Transverse colon (tissue), 4 donors: ENCODE measurements at regions not wholly inside any gene's neighbourhood (a gene's known extent, or its start where the extent isn't known, plus 50 kb on each side); places are given as distances from the start of the nearest gene placed in this dataset.

Experiments
- DNase-seq: peaks from one replicate; pipeline ENCODE4 v3.0.0-alpha.2; 2019
- H3K27ac ChIP-seq, 4 donors: fragments of 200-600 bp; sonication (generic); 2 replicates each; pipeline ENCODE4 v1.5.1; 2016 to 2018; ENCODE audit warnings: inconsistent platforms in 4 of 4
- H3K27me3 ChIP-seq: fragments of 200-600 bp; sonication (generic); 2 replicates; pipeline ENCODE4 v1.5.1; 2017; ENCODE audit warnings: inconsistent platforms
- H3K36me3 ChIP-seq, 4 donors: fragments of 200-600 bp; sonication (generic); 2 replicates each; pipeline ENCODE4 v1.5.1; 2017 to 2019; ENCODE audit warnings: inconsistent platforms in 4 of 4
- H3K4me1 ChIP-seq, 4 donors: fragments of 200-600 bp; sonication (generic); 2 replicates each; pipeline ENCODE4 v1.5.1; 2017 to 2020; ENCODE audit warnings: inconsistent platforms in 4 of 4
- H3K4me3 ChIP-seq, 4 donors: fragments of 200-600 bp; sonication (generic); 1 replicate in 1 of 4; 2 replicates in 3 of 4; pipeline versions ENCODE4 v1.5.1 to v1.6.1; 2017 to 2019; ENCODE audit warnings: inconsistent platforms in 4 of 4
- H3K9me3 ChIP-seq, 2 donors: fragments of 200-600 bp; sonication (generic); 2 replicates each; pipeline ENCODE4 v1.5.1; 2017 to 2019; ENCODE audit warnings: inconsistent platforms in 2 of 2
- CTCF ChIP-seq, 5 experiments: fragments of 200-600 bp in 3 of 5; fragments of 450-650 bp in 2 of 5; sonication (generic) in 3 of 5; IDR thresholded peaks; 1 replicate in 2 of 5; 2 replicates in 3 of 5; pipeline ENCODE4 v1.5.1; 2016 to 2017; ENCODE audit warnings: antibody characterized with exemption in 5 of 5, inconsistent platforms in 3 of 5, mild to moderate bottlenecking in 2 of 5, moderate library complexity in 1 of 5
- EP300 ChIP-seq: sonication (generic); formaldehyde crosslinking; IDR thresholded peaks from one replicate; pipeline ENCODE4 v1.6.1; 2017; ENCODE audit warnings: antibody characterized with exemption, low read depth
- POLR2A ChIP-seq: fragments of 450-650 bp; IDR thresholded peaks from one replicate; pipeline ENCODE4 v1.6.1; 2016; ENCODE audit warnings: antibody characterized with exemption, mild to moderate bottlenecking, moderate library complexity
- POLR2AphosphoS5 ChIP-seq, 3 donors: sonication (generic); formaldehyde crosslinking; IDR thresholded peaks; one replicate each; pipeline ENCODE4 v1.6.1; 2016; ENCODE audit warnings: antibody characterized with exemption in 3 of 3
- WGBS, 2 donors: methylation state at CpG; one replicate each; pipeline ENCODE4 v1.1.5; 2018; ENCODE audit warnings: low coverage in 1 of 2; 5-methylcytosine and 5-hydroxymethylcytosine counted together
- in situ Hi-C, 4 donors: fragments of 200-750 bp; cut with MboI; loops; one replicate each; pipeline versions ENCODE4 v1.15.0 to v1.15.1; 2017; ENCODE audit warnings: low sequenced_read_pairs in 3 of 4, low pct_ligation_motif_present in 1 of 4, low pct_unique_long_range_greater_than_20kb in 1 of 4
- intact Hi-C: fragments of 100-400 bp; cut with DNase I; formaldehyde crosslinking; loops from one replicate; pipeline ENCODE4 v1.15.1; 2023; ENCODE audit warnings: low total_unique reads

DNA sequence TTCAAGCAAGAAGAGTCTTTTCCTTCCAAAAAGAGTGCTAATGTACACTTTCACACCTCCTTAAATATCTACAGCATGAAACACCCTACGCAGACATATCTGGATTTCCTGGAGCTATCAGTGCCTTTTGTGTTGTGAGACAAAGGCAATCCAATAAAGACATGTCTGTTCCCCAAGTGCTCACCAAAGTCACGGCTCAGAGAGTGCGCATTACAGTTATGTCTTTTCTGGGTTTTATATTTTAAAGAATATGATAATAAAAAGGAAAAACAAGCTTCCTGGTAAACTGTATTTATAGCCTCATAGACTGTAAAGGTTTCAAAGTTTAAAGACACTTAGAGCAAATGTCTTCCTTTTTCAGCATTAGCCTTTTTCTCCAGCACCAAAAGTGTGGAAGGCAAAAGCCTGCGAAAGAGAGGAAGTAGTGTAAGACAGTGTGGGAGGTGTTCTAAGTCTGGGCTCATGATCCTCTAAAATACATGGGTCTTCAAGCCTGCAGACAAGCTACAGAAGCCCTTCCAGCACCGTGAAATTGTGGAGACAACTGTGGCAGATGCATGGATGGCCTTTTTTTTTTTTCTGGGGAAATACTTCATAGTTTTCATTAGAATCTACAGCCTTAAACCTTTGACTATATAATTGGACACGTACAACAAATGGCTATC lies 135.0 kb upstream of the SLC35B3 start:
- no peaks in the 10 kb centered on the region for H3K9me3 ChIP-seq
- H3K27me3 ChIP-seq = no peaks in the 10 kb centered on the region
- H3K4me1 ChIP-seq = no peaks in the 10 kb centered on the region
- no peak overlapping the region for H3K27ac ChIP-seq
- intact Hi-C loops = no loop called here
- TF ChIP-seq POLR2A (no peak), CTCF (IDR thresholded peaks at IDR 0.05) (no peak), EP300 (no peak), POLR2AphosphoS5 (IDR thresholded peaks at IDR 0.05) (no peak)
- in situ Hi-C loops = no loop called here
- DNase-seq = no peak
- no peaks in the 10 kb centered on the region for H3K36me3 ChIP-seq
- WGBS, 2 donors = 54 to 69% methylated on average over 5 to 6 of the region's 6 CpGs
- H3K4me3 ChIP-seq = no peak overlapping the region

DNA sequence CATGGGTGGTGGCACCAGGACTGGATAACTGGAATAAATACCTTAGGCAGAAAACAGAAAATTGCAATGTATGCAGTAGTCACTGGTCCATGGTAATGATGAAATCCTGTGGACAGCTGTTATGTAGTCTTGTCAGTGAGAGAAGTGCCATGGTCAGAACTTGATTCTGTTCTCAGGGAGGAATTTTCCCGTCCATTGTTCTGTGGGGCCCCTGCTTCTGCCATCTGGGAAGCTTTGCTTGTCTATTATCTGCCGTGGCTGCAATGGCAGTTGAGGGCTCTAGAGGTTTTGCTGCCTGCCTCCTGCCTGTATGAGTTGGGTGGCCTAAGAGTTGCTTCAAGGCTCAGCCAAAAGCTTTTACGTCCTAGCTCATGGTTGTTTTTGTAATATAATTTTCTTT lies 126.8 kb upstream of the SLC35B3 start:
- Histone ChIP-seq H3K36me3 (no peaks in the 10 kb centered on the region), H3K9me3 (no peaks in the 10 kb centered on the region), H3K4me3 (no peak overlapping the region), H3K27ac (no peak overlapping the region), H3K27me3 (no peaks in the 10 kb centered on the region), H3K4me1 (no peaks in the 10 kb centered on the region)
- no peak for DNase-seq
- WGBS, 2 donors = 71 to 89% methylated on average over 1 to 3 of the region's 3 CpGs
- in situ Hi-C loops (no loop called here), intact Hi-C loops (no loop called here)
- no peak for TF ChIP-seq POLR2AphosphoS5 (IDR thresholded peaks at IDR 0.05)
- TF ChIP-seq EP300 = no peak
- no peak for TF ChIP-seq POLR2A
- TF ChIP-seq CTCF (IDR thresholded peaks at IDR 0.05) = no peak

DNA sequence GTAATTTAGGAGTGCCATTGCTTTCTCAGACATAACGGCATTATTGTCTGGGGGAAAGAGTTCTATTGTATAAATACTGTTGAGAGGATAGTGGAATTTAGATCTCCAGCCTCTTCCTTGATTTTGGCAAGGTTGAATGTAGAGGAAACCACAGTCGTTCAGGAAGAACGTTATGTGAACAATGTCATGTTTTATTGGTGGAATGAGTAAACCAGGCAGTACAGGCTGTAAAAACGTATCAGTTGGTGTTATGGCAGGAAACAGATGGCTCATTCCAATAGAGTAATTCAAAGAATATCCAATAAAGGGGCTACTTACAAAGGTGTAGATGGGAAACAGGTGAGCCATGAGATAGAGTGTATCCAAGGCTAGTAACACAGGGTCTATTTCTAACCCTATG lies 123.6 kb upstream of the SLC35B3 start:
- Histone ChIP-seq H3K27ac (no peak overlapping the region), H3K9me3 (no peaks in the 10 kb centered on the region), H3K4me1 (peaks cover 0 to 9% (median 3%) of the 10 kb centered on the region in 4 donors), H3K27me3 (no peaks in the 10 kb centered on the region), H3K36me3 (no peaks in the 10 kb centered on the region), H3K4me3 (no peak overlapping the region)
- in situ Hi-C loops (no loop called here), intact Hi-C loops (no loop called here)
- no peak for DNase-seq
- TF ChIP-seq POLR2AphosphoS5 (IDR thresholded peaks at IDR 0.05) (no peak), EP300 (no peak), CTCF (IDR thresholded peaks at IDR 0.05) (no peak), POLR2A (no peak)
- WGBS, 2 donors = 14 to 18% methylated on average over 2 to 4 of the region's 4 CpGs

DNA sequence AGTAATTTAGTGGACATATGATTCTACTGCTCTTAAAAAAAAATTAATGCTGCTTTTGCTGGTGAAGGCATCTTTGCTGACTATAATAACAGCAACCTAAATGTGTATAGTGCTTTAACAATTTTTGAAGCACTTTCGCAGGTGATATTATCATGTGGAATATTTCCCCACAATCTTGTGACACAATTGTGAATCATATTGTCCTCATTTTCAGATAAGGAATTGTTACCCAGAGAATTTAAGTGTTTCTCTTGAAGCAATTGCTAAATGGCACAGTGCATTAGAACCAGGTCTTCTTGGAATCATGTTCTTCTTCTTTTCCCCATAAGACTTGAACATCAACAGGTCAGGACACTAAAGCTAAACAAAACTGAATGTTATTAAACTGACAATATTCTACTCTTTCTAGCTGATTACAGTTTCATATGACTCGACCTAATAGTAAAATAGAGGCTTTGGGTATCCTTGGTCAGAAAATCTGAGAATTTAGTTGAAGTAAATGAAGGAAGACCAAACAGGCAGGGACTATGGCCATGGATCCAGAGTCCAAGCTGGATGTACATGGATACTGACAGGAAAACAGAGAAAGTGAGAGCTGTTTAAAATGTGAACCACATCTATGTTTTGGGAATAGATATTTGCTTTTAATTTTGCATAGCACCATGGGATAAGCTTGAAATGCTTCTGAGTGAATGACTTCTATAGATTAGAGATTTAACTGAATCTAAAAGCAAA lies 121.8 kb upstream of the SLC35B3 start:
- DNase-seq = no peak
- H3K9me3 ChIP-seq = no peaks in the 10 kb centered on the region
- H3K27me3 ChIP-seq = no peaks in the 10 kb centered on the region
- no peaks in the 10 kb centered on the region for H3K36me3 ChIP-seq
- no peak overlapping the region for H3K4me3 ChIP-seq
- no peak for TF ChIP-seq CTCF (IDR thresholded peaks at IDR 0.05)
- no peak for TF ChIP-seq POLR2AphosphoS5 (IDR thresholded peaks at IDR 0.05)
- TF ChIP-seq POLR2A = no peak
- no peak for TF ChIP-seq EP300
- WGBS, 2 donors = 63 to 94% methylated on average over 1 to 2 of the region's 2 CpGs
- in situ Hi-C loops = no loop called here
- H3K27ac ChIP-seq = no peak overlapping the region
- H3K4me1 ChIP-seq = peaks cover 0 to 9% (median 3%) of the 10 kb centered on the region in 4 donors
- intact Hi-C loops = no loop called here
